SHP77 treated with DMSO at 0.1 percent for 48 hours (cell line): ENCODE measurements at regions not wholly inside any gene's neighbourhood (a gene's known extent, or its start where the extent isn't known, plus 50 kb on each side); places are given as distances from the start of the nearest gene placed in this dataset.
"Not testable (repeated sequence)": the region's sequence is repeated elsewhere in the genome, so short reads cannot be mapped to it uniquely, and the experiment has no call there.

Experiments used
- DNase-seq: peaks from one replicate; lab custom pipeline; 2025; lab: John Stamatoyannopoulos, UW

GRCh38 chr6:137399881-137400443 lies 94.2 kb downstream of the OLIG3 start:
- DNase-seq: no peak

- DNase-seq: no peak
Measured at GRCh38 chr6:137395316-137395715, 98.9 kb downstream of the OLIG3 start.

GRCh38 chr6:137391061-137391814 lies 103.0 kb downstream of the OLIG3 start:
- no peak for DNase-seq

GRCh38 chr6:137390334-137390733 lies 103.9 kb downstream of the OLIG3 start:
- DNase-seq: no peak

- DNase-seq: no peak
Measured at GRCh38 chr6:137389150-137389704, 105.0 kb downstream of the OLIG3 start.

- no peak for DNase-seq
Measured at GRCh38 chr6:137387096-137387764, 107.0 kb downstream of the OLIG3 start.

GRCh38 chr6:137383287-137383686 lies 110.9 kb downstream of the OLIG3 start:
- not testable (repeated sequence) for DNase-seq

- DNase-seq: no peak
Measured at GRCh38 chr6:137378090-137378369, 116.2 kb downstream of the OLIG3 start.

- no peak for DNase-seq
Measured at GRCh38 chr6:137373296-137373695, 120.9 kb downstream of the OLIG3 start.

- DNase-seq: no peak
Measured at GRCh38 chr6:137372532-137372931, 121.7 kb downstream of the OLIG3 start.

GRCh38 chr6:137371634-137372016 lies 122.6 kb downstream of the OLIG3 start:
- DNase-seq: no peak

GRCh38 chr6:137370871-137371633 lies 123.1 kb downstream of the OLIG3 start:
- no peak for DNase-seq

- no peak for DNase-seq
Measured at GRCh38 chr6:137369136-137369535, 125.1 kb downstream of the OLIG3 start.

- DNase-seq: no peak
Measured at GRCh38 chr6:137365707-137366437, 128.3 kb downstream of the OLIG3 start.

- DNase-seq: no peak
Measured at GRCh38 chr6:137363805-137364138, 130.4 kb downstream of the OLIG3 start.

GRCh38 chr6:137362878-137363804 lies 131.1 kb downstream of the OLIG3 start:
- no peak for DNase-seq

- no peak for DNase-seq
Measured at GRCh38 chr6:137361701-137362100, 132.5 kb downstream of the OLIG3 start.

- DNase-seq: no peak
Measured at GRCh38 chr6:137358273-137358672, 135.9 kb downstream of the OLIG3 start.

GRCh38 chr6:137357948-137358266 lies 136.3 kb downstream of the OLIG3 start:
- DNase-seq: no peak

- DNase-seq: no peak
Measured at GRCh38 chr6:137357263-137357947, 136.8 kb downstream of the OLIG3 start.
